ENCODE measurements at regions not wholly inside any gene's neighbourhood (a gene's known extent, or its start where the extent isn't known, plus 50 kb on each side); places are given as distances from the start of the nearest gene placed in this dataset.

DNA sequence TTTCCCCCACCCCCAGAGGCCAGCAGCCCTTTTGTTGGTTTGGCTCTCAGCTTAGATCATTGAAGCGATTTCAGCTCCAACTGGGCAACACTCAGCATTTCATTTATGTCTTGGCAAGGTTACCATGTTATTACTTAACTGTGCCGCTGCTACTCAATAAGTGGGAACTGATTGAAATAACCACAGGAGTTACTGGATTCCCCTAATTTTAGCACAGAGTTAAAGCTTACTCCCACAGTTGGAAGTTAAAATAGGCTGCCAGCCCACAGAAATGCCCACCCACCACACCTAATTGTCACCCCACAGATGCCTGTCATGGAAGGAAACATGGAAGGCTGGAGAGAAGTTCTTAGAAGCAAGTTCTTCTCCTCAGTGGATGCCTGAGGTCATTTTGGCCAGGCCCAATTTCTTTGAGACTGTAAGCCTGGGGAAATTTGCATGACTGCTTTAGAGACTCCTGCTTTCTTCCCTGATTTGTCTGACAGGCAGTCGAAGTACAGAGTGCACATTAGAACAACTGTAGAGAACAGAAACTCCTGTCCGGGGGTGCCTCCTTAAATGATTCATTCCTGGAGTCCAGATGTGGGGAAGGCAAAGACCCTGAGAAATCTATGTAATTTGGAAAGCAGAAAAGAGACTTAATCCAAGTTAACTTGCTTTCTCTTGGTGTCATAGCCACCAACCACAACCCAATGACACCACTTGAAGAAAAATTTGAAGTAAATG is 370.0 kb downstream of the ZSWIM6 start:
- TF ChIP-seq HNF4G (IDR thresholded peaks at IDR 0.05) (no peak), RAD21 (IDR thresholded peaks at IDR 0.05) (no peak), HNF4A (conservative IDR thresholded peaks at IDR 0.05) (no peak), FOXA1 (IDR thresholded peaks at IDR 0.05) (no peak), FOXA2 (IDR thresholded peaks at IDR 0.05) (no peak), TAF1 (conservative IDR thresholded peaks at IDR 0.05) (no peak), NR2F2 (IDR thresholded peaks at IDR 0.05) (no peak), EGR1 (IDR thresholded peaks at IDR 0.05; ENCODE audit: low read depth in 2 of 2) (no peak), MAX (IDR thresholded peaks at IDR 0.05) (no peak), JUND (IDR thresholded peaks at IDR 0.05) (no peak), CTCF (IDR thresholded peaks at IDR 0.05; ENCODE audit: low read depth, low read length, missing input control) (no peak), GABPA (IDR thresholded peaks at IDR 0.05 in 1 of 2, conservative IDR thresholded peaks at IDR 0.05 in 1 of 2) (no peak), YY1 (IDR thresholded peaks at IDR 0.05) (no peak), ZBTB33 (IDR thresholded peaks at IDR 0.05) (no peak)
- TF ChIP-seq, protein P1, sequence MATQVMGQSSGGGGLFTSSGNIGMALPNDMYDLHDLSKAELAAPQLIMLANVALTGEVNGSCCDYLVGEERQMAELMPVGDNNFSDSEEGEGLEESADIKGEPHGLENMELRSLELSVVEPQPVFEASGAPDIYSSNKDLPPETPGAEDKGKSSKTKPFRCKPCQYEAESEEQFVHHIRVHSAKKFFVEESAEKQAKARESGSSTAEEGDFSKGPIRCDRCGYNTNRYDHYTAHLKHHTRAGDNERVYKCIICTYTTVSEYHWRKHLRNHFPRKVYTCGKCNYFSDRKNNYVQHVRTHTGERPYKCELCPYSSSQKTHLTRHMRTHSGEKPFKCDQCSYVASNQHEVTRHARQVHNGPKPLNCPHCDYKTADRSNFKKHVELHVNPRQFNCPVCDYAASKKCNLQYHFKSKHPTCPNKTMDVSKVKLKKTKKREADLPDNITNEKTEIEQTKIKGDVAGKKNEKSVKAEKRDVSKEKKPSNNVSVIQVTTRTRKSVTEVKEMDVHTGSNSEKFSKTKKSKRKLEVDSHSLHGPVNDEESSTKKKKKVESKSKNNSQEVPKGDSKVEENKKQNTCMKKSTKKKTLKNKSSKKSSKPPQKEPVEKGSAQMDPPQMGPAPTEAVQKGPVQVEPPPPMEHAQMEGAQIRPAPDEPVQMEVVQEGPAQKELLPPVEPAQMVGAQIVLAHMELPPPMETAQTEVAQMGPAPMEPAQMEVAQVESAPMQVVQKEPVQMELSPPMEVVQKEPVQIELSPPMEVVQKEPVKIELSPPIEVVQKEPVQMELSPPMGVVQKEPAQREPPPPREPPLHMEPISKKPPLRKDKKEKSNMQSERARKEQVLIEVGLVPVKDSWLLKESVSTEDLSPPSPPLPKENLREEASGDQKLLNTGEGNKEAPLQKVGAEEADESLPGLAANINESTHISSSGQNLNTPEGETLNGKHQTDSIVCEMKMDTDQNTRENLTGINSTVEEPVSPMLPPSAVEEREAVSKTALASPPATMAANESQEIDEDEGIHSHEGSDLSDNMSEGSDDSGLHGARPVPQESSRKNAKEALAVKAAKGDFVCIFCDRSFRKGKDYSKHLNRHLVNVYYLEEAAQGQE (IDR thresholded peaks at IDR 0.05): no peak
- TF ChIP-seq, protein P2, sequence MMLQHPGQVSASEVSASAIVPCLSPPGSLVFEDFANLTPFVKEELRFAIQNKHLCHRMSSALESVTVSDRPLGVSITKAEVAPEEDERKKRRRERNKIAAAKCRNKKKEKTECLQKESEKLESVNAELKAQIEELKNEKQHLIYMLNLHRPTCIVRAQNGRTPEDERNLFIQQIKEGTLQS (IDR thresholded peaks at IDR 0.05): no peak
- WGBS: 75% methylated on average over 4 of the region's 4 CpGs
- no peak overlapping the region for H3K27ac ChIP-seq (ENCODE audit: low read depth in 1 of 2, low read length in 2 of 2)
- H3K4me1 ChIP-seq (ENCODE audit: control insufficient read depth in 4 of 4, insufficient read depth in 4 of 4, low read length in 3 of 4): peaks cover 0 to 3% (median 0%) of the 10 kb centered on the region in 4 donors
- no peaks in the 10 kb centered on the region for H3K27me3 ChIP-seq (ENCODE audit: control insufficient read depth in 4 of 4, insufficient read depth in 4 of 4, low read length in 3 of 4)
- no peak overlapping the region for H3K9ac ChIP-seq (ENCODE audit: low read depth in 1 of 2, low read length in 2 of 2)
- no peak overlapping the region for H3K4me3 ChIP-seq (ENCODE audit: low read depth in 1 of 3, low read length in 3 of 3)
- DNase-seq (ENCODE audit: low spot score): no peak
- no peaks in the 10 kb centered on the region for H3K9me3 ChIP-seq (ENCODE audit: control insufficient read depth in 4 of 4, low read length in 3 of 4)
- no peaks in the 10 kb centered on the region for H3K36me3 ChIP-seq (ENCODE audit: control insufficient read depth in 4 of 4, insufficient read depth in 3 of 4, low read depth in 1 of 4, low read length in 3 of 4)
